HG02840 (cell line): ENCODE measurements at regions not wholly inside any gene's neighbourhood (a gene's known extent, or its start where the extent isn't known, plus 50 kb on each side); places are given as distances from the start of the nearest gene placed in this dataset.
"Not testable (repeated sequence)": the region's sequence is repeated elsewhere in the genome, so short reads cannot be mapped to it uniquely, and the experiment has no call there.

Experiments used
- ATAC-seq: cut with Tn5 transposase; IDR thresholded peaks from one replicate; pipeline ENCODE4 v1.9.1; 2021; ENCODE audit warnings: mild to moderate bottlenecking, moderate library complexity, moderate number of reproducible peaks; ENCODE audit not compliant: unreplicated experiment, low FRiP score

DNA sequence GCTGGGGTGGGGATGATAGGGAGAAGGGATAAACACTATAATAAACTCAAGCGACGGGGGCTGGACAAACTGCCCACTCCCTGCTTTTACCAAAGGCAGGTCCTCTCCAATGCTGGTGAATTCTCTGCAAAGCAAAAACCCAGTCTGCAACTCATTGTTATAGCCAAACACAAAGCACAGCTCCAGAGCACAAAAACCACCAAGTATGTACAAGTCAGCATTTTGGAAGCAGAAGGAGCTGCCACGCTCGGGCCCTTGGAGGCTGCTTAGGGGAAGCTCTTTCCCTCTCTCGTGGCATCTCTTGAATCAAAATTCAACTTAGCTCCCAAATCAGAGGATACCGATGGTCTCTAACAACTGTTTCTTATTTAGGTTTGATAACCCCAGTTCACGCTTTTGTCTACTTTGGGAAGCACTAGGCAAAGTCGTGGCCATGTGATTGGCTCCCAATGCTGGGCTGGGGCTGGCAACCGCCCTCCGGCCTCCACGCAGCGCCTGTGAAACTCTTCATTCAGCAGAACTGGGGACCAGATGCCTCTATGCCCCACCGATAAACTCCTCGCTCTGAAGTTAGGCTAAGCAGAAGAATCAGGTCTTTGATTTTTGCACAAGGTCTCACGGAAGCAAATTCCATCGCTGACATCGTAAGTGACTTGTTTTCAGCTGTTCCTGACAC is 158.5 kb upstream of the FOXN3 start:
- ATAC-seq = no peak

DNA sequence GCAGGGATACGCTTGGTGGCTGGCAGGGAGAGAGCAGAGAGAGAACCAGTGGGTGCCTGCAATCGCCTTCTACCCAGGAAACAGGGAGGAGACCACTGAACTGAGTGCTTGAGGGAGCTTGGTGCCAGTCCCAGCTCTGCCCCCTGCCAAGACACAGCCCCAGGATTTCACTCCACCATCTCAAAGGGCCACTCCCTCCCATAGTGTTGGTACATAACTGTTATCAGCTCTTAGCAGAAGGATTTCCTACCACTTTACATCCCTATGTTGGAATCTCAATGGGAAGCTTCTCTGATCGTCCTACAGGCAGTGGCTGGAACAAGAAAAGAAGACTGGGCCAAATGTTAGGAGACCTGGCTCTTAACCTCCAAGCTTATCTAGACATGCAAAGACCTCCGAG is 157.4 kb upstream of the FOXN3 start:
- ATAC-seq = no peak

DNA sequence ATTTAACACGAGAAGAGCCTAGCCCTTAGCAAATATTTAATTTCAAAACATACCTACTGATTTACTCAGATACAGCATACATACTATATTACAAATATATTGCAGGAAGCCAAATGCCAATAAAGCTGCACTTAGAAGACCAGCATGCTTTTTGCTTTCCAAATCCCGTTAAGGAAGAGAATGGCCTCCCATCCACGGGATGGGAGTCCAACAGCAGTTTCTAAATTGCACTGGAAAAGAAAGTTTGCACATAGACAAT is 156.3 kb upstream of the FOXN3 start:
- ATAC-seq = no peak

DNA sequence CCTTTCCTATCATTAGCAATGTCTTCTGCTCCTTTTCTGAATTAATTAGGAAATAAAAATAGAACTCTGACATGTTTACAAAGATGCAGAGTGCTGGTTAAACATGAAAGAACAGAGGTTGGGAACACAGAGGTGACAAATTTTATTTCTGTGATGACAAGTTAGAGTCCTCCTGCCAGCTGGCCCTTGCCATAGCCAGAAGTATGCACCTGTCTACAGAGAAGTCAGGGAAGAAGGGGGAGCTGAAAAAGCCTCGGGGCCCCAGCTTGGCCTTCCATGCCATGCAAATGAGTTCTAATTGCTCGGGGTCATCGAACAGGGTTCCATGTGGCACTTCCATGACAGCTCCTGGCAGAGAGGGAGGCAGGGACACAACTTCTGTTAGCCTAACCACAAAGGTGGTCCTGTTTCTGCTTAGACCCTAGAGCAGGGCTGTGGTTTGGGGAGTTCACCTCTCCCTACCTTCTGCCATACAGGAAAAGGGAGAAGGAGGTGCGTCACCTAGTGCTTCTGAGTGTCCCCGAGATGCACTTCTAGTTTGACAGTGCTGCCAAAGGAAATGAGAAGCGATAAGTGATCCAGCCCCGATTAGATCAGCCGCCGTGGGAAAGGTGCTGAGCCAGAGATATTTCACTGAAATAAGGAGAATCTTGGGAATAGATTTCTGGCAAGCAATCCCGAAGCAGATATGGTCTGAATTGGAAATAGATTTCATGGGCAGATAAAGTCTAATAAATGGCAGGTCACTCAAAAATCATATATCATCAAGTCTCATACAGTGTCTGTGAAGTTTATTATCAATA is 155.8 kb upstream of the FOXN3 start:
- no peak for ATAC-seq

DNA sequence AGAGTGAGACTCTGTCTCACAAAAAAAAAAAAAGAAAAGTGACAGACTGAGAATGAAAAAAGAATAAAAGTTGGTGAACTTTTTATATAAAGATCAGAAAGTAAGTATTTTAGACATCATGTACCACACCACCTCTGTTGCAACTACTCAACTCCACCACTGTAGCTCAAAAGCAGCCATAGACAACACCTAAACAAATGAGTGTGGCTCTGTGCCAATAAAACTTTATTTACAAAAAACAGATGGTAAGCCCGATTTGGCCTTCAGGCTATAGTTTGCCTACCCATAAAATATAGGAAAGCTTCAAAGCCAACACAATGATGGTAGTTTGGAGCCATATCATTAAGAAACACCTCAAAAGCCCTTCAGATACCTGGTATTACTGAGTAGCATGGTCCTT is 154.5 kb upstream of the FOXN3 start:
- ATAC-seq = no peak

DNA sequence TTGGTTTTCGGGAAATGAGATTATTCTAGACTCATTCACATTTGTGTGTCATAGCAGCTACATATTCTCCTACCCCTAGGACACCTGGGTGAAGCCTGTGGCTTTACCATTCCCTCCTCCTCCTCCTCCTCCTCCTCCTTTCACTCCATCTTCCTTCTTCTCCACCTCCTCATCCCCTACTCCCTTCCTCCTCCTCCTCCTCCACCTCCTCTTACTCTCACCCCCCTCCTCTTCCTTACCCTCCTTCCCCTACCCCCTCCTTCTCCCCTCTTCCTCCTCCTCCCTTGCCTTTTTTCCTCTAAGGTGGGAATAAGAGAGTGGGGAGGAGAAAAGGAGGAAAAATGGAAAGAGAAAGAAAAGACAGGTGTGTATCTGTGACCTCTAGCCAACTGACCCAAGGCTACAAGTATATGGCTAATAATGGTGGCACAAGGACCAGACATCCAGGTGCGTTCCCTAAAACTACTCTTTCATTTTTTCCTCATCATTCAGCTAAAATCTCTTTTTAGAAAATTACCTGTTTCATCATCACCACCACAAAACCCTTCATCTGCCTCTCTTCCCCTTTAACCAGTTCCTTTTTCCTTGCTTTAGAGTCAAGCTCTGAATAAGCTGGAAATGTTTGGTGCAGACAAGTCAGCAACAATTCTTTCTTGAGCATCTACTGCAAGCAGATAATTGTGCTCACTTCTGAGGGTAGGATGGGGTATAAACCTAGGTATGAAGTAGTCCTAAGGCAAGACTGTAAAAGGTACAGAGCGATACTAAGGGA is 149.8 kb upstream of the FOXN3 start:
- no peak for ATAC-seq

DNA sequence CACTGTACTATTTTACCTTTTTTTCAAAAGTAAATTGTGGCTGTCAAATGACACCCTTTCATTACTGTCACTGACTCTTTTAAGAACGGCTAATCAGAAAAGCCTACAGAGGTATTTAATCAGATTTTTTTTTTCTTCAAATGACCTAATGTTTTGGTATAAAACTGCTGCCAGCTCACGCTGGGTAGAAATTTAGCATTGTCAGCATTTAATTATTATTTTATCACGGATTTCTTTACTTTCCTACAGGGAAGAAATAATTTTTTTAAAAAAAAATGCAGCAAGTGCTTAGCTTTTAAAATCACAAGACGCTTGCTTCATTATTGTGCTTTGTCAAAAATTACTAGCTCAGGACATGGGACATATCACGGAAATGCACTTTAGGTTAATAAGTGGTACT is 149.1 kb upstream of the FOXN3 start:
- no peak for ATAC-seq

DNA sequence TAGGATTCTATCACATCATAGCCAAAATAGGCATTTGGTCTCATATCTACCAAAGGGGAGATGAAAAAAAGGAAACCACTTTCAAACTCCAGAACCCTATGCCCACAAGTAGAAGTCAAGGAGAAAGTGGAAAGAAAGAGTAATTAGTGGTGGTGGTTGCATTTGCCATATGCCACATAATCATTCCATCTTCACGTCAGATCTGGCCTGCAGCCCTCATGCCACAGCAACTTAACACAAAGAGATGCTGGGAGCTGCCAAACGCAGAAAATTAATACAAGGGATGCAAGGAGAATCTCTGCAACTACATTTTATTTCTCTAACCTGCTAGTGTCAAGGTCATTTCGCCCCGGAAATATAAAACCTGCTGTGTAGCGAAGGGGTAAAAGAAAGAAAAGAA is 148.6 kb upstream of the FOXN3 start:
- no peak for ATAC-seq

DNA sequence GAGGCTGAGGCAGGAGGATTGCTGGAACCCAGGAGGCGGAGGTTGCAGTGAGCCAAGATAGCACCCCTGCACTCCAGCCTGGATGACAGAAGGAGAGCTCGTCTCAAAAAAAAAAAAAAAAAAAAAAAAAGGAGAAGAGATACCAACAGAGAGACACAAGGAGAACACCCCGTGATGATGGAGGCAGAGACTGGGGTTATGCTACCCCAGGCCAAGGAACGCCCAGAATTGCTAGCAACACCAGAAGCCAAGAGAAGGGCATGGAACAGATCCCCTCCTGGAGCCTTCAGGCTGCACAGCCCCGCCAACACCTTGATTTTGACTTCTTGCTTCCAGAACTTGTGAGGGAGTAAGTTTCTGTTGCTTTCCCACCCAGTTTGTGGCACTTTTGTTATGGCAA is 148.0 kb upstream of the FOXN3 start:
- ATAC-seq = no peak

DNA sequence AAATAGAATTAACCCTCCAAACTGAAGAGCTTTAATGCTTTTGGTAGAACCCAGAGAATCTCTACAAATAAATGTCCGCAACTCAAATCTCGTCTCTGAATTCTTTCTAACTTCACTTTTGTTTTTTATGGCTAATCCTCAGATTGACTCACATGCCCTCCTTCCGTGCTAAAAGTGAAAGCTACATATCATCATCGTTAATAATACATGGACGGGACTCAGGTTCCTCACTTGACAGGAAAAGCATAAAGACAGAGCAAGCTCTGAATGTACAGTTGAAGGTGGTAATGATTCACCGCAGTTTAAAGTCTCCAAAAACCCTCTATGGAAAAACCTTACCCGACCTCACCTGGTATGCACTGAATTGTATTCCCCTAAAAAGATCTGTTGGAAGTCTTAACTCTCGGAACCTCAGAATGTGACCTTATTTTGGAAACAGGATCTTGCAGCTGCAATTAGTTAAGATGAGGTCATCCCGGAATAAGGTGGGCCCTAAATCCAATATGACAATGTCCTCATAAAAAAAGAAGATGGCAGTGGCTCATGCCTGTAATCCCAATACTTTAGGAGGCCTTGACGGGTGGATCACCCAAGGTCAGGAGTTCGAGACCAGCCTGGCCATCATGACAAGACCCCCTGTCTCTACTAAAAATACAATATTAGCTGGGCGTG is 147.4 kb upstream of the FOXN3 start:
- no peak for ATAC-seq

DNA sequence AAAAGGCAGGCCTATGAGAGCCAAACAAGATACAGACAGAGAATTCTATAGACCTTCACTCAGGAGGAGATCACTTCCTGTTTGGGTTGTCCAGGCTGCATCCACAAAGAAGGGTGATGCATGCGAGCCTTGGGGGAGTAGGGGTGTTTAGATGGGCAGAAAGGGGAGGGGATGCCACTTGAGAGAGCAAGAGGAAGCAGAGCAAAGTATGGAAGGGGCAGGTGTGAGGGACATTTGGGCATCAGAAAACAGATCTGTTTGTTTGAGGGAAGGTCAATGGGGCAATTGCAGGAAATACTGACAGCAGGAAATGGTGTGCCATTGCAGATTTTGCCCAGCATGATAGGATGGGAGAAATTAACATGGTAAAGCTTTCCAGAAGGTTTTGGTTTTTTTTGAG is 146.4 kb upstream of the FOXN3 start:
- ATAC-seq = no peak

DNA sequence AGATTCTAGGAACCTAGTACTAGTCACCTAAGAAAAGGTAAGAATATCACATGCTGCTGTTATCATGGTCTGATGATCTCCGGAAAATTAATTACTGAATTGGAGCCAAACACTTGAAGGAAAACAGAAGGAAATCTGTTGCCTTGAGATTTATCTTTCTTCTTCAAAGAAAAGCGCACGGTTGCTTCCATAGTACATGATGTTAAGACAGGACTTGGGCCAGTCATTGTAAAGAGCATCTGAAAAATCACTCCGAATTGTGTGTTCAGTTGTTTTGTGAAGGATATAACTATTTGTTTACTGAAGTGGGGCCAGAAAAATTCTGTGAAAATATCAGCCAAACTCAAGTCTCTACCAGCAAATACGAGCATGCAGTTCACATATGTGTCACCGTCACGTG is 134.9 kb upstream of the FOXN3 start:
- ATAC-seq = no peak

DNA sequence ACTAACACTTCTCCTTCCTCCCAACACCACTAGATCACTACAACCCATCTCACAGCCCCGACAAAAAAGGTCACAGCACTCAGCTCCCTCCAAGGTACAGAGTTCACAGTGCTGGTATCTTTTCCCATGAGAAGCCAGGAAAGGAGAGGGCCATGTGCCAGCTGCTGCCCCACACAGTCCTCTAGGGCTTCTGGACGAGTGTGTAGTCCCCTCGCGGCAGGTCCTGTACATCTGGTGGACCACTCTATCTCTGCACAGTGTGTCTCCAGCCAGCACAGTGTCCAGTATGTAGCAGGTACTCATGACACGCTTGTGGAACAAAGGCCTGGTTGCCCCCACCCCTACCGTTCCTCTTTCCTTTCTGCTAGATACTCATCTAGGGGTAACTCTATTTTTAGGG is 134.4 kb upstream of the FOXN3 start:
- ATAC-seq = no peak

DNA sequence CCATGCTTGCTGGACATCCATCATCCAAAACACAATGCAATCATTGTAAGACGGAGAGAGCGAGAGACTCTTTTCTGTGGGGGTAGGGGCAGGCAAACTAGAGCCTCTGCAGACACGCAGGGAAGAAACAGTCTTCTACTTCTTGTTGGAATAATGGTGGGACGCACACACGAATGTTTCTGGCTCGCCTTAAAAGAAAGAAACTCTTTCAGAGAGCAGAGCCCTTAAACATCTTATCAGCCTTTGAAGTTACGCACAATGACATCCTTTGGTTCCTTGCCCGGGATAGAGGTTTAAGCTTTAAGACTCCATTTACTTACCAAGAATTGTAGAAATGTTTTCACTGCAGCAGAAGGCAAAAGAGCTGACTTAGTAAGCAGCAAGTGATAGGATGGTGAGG is 133.8 kb upstream of the FOXN3 start:
- no peak for ATAC-seq

DNA sequence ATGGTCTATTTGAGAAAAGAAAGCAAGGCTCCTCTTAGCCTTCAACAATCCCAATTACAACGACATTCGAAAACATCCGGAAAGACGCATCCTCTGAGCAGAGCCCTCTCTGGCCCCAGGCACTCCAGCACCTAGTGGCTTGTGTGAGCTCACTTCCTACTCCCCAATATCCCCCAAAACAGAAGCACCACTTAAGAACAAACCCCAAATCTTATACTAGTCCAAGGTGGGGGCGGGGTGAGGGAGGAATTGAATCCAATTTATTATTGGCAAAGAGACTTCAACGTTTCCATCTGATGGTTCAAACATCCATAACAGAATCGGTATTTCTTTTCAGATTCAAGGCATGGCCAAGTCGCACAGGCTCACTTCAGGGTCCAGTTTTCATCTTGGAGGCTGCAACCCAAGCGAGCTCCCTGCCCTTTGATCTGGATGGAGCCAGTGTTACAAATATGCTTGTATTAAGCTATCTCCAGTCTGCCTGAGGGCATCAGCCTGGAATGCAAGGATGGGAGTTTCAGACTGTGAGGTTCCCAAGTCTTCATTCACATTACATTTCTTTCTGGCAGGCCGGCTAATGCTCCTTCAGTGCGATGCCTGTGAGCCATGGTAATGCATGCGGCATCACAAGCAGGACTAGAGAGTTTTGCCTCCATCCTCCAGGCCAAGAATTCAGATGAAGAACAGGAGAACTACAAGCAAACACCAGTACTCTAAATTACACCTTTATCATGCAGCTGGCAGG is 132.5 kb upstream of the FOXN3 start:
- ATAC-seq = no peak

DNA sequence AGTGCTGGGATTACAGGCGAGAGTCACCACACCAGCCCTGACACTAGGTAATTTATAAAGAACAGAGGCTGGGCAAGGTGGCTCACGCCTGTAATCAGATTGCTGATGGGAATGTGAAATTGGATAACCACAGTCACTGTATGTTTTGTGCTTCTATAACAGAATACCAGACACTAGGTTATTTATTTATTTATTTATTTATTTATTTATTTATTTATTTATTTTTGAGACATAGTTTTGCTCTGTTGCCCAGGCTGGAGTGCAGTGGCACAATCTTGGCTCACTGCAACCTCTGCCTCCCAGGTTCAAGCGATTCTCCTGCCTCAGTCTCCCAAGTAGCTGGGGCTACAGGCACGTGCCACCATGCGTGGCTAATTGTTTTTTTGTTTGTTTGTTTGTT is 130.0 kb upstream of the FOXN3 start:
- not testable (repeated sequence) for ATAC-seq

DNA sequence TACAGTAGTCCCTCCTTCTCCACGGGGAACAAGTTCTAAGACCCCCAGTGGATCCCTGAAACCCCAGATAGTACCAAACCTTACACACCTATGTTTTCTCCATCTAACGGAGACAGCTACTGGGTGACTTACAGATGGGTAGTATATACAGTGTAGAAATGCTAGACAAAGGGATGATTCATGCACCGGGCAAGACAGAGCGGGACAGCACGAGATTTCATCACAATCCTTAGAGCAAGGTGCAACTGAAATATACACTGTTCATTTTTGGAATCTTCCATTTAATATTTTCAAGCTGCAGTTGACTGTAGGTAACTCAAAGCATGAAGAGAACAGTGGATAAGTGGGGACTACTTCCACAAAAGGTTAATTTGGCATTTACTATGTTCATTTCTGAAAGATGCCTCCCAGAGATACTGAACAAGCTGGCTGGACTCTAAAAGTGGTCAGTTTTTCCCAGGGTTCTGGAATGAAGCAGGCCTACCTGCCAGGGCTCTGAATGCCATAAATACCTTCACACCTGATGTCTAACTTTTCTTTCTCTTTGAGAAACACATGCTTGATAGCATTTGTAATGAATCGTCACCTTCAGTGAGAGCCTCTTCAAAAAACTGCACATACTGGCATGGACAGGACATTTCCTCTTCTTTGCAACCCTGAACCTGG is 127.7 kb upstream of the FOXN3 start:
- no peak for ATAC-seq

DNA sequence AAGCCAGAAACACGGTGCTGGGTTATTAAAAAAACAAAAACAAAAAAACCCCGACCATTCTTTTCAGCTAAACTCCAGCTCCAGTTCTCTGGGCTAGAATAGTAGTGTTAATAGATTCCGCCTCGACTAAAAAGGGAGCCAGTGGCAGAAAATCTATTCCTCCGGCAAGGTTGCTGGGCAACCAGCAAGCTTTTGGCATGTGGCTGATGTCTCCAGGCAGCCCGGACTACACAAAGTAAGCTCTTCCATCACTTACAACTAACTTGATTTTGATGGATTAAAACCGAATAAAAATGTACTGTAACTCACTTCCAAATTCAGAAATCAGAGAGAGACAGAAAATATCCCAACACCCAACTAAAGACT is 126.4 kb upstream of the FOXN3 start:
- ATAC-seq = no peak

DNA sequence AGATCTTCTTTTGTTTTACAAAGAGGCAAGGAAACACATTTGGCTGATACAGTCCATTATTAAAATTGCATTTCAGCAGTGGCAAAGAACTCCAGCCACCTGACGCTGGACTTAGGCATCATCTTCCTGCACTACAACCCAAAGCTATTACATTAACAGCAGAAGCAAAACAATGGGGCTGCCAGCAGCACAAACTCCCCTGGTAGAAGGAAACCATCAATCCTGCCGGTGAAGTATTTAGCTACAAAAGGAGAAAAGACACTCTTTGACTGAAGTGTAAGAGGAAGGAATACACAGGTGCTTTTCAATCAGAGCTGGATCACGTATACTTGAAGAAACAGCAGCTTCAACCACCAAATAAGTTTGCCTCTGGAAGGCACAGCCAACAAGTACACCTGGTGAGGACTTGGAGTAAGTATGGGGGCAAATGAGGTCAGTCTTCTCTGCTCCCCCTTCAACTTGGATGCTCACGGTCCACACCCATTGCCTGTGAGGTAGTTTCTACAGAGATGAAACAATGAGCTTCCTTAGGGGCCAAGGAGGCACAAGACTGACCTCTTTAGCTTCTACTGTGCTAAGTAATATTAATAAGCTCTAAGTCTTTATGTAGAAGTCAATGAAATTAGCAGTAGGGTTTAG is 125.9 kb upstream of the FOXN3 start:
- no peak for ATAC-seq
